Brain pericyte (primary cell): ENCODE measurements at regions not wholly inside any gene's neighbourhood (a gene's known extent, or its start where the extent isn't known, plus 50 kb on each side); places are given as distances from the start of the nearest gene placed in this dataset.

Source experiments
- DNase-seq: peaks from one replicate; pipeline ENCODE4 v3.0.0-alpha.2; 2012; ENCODE audit warnings: low read depth, low spot score

GRCh38 chr13:74794582-74794981 is 660.4 kb upstream of the KLF12 start:
- DNase-seq = peak; percentile 61

- DNase-seq = no peak
Observed at GRCh38 chr13:74794147-74794546, 659.9 kb upstream of the KLF12 start.

GRCh38 chr13:74784959-74785358 is 650.8 kb upstream of the KLF12 start:
- no peak for DNase-seq

- no peak for DNase-seq
Observed at GRCh38 chr13:74778946-74779345, 644.7 kb upstream of the KLF12 start.

- no peak for DNase-seq
Observed at GRCh38 chr13:74778087-74778486, 643.9 kb upstream of the KLF12 start.

- DNase-seq = no peak
Observed at GRCh38 chr13:74774264-74774663, 640.1 kb upstream of the KLF12 start.

- DNase-seq = no peak
Observed at GRCh38 chr13:74773248-74773647, 639.0 kb upstream of the KLF12 start.

GRCh38 chr13:74771964-74772363 is 637.8 kb upstream of the KLF12 start:
- no peak for DNase-seq

- no peak for DNase-seq
Observed at GRCh38 chr13:74770361-74770760, 636.2 kb upstream of the KLF12 start.

- DNase-seq = no peak
Observed at GRCh38 chr13:74769333-74769732, 635.1 kb upstream of the KLF12 start.

GRCh38 chr13:74768521-74769085 is 634.4 kb upstream of the KLF12 start:
- DNase-seq = no peak

- DNase-seq = no peak
Observed at GRCh38 chr13:74767050-74767449, 632.8 kb upstream of the KLF12 start.

GRCh38 chr13:74765955-74766354 is 631.8 kb upstream of the KLF12 start:
- DNase-seq = no peak

- no peak for DNase-seq
Observed at GRCh38 chr13:74761801-74762757, 627.9 kb upstream of the KLF12 start.

- DNase-seq = no peak
Observed at GRCh38 chr13:74758188-74758587, 624.0 kb upstream of the KLF12 start.

GRCh38 chr13:74755065-74755464 is 620.9 kb upstream of the KLF12 start:
- DNase-seq = no peak

GRCh38 chr13:74751739-74752138 is 617.5 kb upstream of the KLF12 start:
- DNase-seq = peak; percentile 80

GRCh38 chr13:74747186-74747955 is 613.2 kb upstream of the KLF12 start:
- DNase-seq = peak; percentile 56

- no peak for DNase-seq
Observed at GRCh38 chr13:74743992-74744391, 609.8 kb upstream of the KLF12 start.

- DNase-seq = no peak
Observed at GRCh38 chr13:74741732-74742131, 607.5 kb upstream of the KLF12 start.

- DNase-seq = no peak
Observed at GRCh38 chr13:74732736-74733385, 598.7 kb upstream of the KLF12 start.

- no peak for DNase-seq
Observed at GRCh38 chr13:74731731-74732130, 597.5 kb upstream of the KLF12 start.
